GM12872 (cell line): ENCODE measurements at regions not wholly inside any gene's neighbourhood (a gene's known extent, or its start where the extent isn't known, plus 50 kb on each side); places are given as distances from the start of the nearest gene placed in this dataset.

Experiments
- CTCF ChIP-seq: IDR thresholded peaks from 3 replicates; pipeline ENCODE4 v1.5.1; 2011; ENCODE audit warnings: low read depth, mild to moderate bottlenecking, low read length, moderate library complexity; ENCODE audit not compliant: insufficient read depth

DNA sequence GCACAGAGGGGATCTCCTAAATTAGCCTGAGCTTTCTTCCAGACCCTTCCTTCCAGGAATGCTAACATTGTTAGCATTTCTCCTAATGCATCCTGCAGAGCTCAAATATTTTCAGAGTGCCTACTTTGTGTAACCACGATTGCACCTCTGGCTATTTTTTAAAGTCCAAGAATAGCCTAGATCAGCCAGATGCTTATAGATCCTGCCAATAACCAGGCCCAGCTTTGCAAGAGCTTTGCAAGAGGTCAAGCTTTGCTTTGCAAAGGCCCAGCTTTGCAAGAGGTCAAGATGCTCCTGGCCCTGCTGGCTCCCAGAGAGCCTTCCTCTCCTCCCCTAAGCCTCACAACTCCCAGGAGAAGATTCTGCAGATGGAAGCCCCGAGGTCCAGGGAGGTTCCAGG is 491.9 kb downstream of the MN1 start:
- TF ChIP-seq CTCF, result no peak

GRCh38 chr22:27310966-27311697 is 490.4 kb downstream of the MN1 start:
- TF ChIP-seq CTCF, result no peak

DNA sequence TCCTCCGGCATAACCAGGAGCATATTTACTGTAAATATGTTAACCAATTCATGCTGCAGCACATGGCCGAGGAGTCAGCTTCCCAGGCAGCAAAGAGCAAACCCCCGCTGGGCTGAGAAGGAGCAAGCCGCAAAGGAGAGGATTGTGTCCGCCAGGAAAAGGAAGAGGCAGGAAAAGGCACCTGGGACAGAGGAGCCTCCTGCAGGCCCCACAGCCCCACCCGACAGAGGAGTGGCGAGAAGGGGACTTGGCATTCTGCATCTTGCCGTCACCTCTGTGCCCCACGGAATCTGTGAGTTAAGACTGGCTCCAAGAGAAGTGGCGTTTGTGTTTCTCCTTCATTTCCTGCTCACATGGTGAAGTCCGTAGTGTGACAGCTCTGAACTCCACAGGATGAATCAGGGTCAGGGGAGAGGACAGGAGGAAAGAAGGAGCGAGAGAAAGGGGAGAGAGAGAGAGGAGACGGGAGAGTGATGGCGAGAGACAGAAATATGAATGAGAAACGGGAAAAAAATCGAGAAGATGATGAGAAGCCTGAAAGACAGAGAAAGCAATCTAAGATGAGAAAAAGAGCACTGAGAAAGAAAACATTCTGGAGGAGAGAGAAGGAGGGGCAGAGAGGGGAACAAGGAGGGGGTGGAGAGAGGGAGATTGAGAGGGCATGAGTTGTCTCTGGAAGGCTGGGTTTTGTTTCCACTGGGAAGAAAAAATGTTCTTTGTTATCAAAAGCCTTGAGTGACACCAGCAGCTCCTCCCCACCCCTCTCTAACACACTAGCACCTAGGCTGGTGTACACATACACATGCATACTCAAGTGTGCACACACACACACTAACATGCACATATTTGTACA is 489.6 kb downstream of the MN1 start:
- TF ChIP-seq CTCF, result no peak

GRCh38 chr22:27312565-27312964 is 489.0 kb downstream of the MN1 start:
- TF ChIP-seq CTCF, result no peak

DNA sequence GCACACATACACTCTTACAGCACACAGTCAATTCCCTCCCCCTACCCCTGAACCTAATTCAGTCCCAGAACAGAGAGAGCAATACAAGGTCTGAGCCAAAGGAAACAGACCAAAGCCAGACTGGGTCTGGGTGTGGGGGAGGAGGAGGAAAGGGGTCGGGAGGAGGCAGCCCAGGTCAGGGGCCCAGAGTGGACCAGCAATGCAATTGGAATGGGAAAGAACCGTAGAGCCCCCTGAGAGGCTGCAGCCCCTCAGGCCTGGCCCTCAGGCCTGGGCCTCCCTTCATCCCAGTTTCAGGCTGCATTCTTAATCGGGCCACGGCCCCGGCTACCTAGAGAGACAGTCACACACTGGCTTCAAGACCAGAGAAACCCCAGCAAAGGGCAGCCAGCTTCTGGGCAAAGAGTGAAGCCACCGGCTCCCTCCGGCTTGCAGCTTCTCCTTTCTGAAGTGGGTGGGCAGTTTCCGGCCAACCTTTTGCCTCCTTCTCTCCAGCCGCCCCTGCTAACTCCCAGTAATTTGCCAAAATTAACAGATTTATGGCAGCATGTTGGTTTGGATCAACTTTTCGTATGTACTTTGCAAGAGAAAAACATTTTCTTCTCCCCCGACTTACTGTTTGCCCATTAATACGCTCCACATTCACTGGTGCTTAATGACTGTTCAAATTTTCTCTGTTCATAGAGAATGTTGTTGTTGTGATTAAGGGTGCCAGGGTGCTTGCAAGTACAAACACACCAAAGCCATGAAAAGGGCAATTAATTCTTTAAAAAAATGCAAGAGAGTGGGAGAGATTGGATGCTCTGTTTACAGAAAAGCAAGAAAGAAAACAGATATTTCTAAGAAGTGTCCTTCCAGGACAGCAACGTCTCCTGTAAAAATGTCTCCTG is 488.3 kb downstream of the MN1 start:
- no peak for TF ChIP-seq CTCF

GRCh38 chr22:27314276-27314807 is 487.2 kb downstream of the MN1 start:
- no peak for TF ChIP-seq CTCF

DNA sequence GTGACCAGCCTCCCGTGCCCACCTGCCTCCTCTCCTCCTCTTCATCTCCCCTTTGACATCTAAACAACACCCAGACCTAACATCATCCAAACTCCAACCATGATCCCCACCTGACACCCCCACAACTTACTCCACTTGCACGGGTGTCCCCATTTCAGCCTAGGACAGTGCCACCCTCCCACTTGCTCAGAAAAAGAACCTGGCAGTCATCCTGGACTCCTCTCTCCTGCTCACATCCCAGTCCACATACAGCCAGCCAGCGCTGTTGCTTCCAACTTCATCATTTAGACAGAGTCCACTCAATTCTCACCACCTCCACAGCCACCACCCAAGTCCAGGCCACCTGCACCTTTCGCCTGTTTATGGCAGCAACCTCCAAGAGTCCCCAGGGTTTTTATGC is 485.7 kb downstream of the MN1 start:
- TF ChIP-seq CTCF, result no peak
